GM12891 (cell line): ENCODE measurements at regions not wholly inside any gene's neighbourhood (a gene's known extent, or its start where the extent isn't known, plus 50 kb on each side); places are given as distances from the start of the nearest gene placed in this dataset.

Source experiments
- POLR2A ChIP-seq: IDR thresholded peaks from 2 replicates; pipeline ENCODE4 v1.6.1; 2011; ENCODE audit warnings: low read depth, low read length, control low read depth
- POLR2AphosphoS5 ChIP-seq: IDR thresholded peaks from 2 replicates; pipeline ENCODE4 v1.6.1; 2011; ENCODE audit warnings: low read depth, low read length, control low read depth
- POU2F2 ChIP-seq: IDR thresholded peaks from 2 replicates; pipeline ENCODE4 v1.6.1; 2011; ENCODE audit warnings: low read depth, mild to moderate bottlenecking, control low read depth, low read length, moderate library complexity
- SPI1 ChIP-seq: IDR thresholded peaks from 2 replicates; pipeline ENCODE4 v1.6.1; 2011; ENCODE audit warnings: low read depth, low read length, control low read depth
- TAF1 ChIP-seq: IDR thresholded peaks from 2 replicates; pipeline ENCODE4 v1.6.1; 2011; ENCODE audit warnings: low read depth, low read length, control low read depth

DNA sequence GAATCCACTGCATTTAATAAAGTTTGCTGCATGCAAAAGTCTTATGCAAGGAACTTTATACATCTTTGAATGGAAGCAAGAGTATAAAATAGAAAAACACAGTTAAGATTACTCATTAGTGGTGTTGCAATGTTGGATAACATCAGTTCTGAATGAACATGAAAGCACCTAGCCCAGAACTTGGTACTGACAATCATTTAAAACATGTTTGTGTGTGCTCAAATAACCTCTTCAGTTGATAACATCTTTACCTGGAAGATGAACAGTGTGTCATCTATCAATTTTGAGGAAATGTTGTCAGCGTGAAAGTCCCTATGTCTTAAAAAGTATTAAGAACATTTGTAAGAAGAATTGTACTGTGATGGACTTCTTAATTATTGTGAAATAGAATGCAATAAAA lies 370.4 kb upstream of the GRAMD2B start:
- TF ChIP-seq TAF1 = no peak
- TF ChIP-seq POLR2AphosphoS5 = no peak
- no peak for TF ChIP-seq POLR2A
- no peak for TF ChIP-seq POU2F2
- TF ChIP-seq SPI1 = no peak
